ENCODE measurements at regions not wholly inside any gene's neighbourhood (a gene's known extent, or its start where the extent isn't known, plus 50 kb on each side); places are given as distances from the start of the nearest gene placed in this dataset.

DNA sequence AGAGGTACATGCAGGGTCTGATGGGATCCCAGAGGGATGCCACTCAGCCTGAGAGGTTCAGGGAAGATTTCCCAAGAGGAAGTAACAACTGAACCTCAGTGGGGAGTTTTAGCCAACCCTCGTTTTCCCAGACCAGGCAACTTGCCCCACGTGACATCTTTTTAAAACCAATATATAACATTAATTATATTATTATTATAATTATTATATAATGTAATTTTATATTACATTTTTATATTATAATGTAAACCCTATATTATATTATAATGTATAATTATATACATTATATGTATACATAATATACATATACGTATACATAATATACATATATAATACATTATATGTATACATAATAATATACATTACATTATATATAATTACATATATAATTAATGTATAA lies 62.8 kb upstream of the WWC1 start:
- DNase-seq (ENCODE audit: low read depth), result no peak

GRCh38 chr5:168234133-168234532 lies 57.3 kb upstream of the WWC1 start:
- DNase-seq (ENCODE audit: low read depth), result no peak

GRCh38 chr5:168238463-168238862 lies 53.0 kb upstream of the WWC1 start:
- no peak for DNase-seq (ENCODE audit: low read depth)

DNA sequence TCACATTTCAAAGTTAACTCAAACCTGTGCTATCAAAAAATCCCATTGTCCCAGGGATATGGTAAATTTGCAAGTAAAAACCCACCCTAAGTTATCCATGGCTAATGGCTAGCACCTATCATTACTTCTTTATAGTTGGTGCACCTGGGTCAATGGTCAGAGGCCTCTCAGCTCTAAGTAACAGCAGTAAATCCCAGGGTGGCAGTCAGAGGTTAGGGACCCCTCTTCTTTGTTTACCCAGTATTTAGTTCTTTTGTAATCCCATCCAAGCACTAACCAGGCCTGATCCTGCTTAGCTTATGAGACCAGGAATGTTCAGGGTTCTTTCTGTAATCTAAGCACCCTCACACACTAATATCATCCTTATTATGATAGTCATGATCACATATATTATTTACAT lies 52.1 kb upstream of the WWC1 start:
- no peak for DNase-seq (ENCODE audit: low read depth)

Data from LHCN-M2 (cell line).